GM12878 (cell line): ENCODE measurements at regions not wholly inside any gene's neighbourhood (a gene's known extent, or its start where the extent isn't known, plus 50 kb on each side); places are given as distances from the start of the nearest gene placed in this dataset.

Experiments used
- ATAC-seq: fragments of 200-7000 bp; cut with Tn5 transposase; 3 replicates; pipeline ENCODE4 v1.9.1; 2020; ENCODE audit warnings: mild to moderate bottlenecking, moderate library complexity
- BruUV-seq: library from RNA; stranded (reverse); fragments of 400-500 nt; replicated peaks from 2 replicates; lab custom pipeline; 2021; lab: Mats Ljungman, UMichigan
- CTCF ChIA-PET: fragments of 300-600 bp; sonication (Branson Sonifier 250); formaldehyde crosslinking; extraction: SDS; loops from one replicate; lab custom pipeline; 2021; ENCODE audit warnings: inconsistent platforms; lab: Yijun Ruan, JAX
- POLR2A ChIA-PET: fragments of 350-600 bp; formaldehyde crosslinking; extraction: SDS; loops from one replicate; lab custom pipeline; 2021; ENCODE audit warnings: inconsistent platforms; lab: Charles Lee
- RAD21 ChIA-PET: fragments of 300-600 bp; sonication (Branson Sonifier 250); formaldehyde crosslinking; loops from one replicate; lab custom pipeline; 2023; ENCODE audit warnings: antibody characterized with exemption; ENCODE audit not compliant: unreplicated experiment; lab: Charles Lee
- SMC1A ChIA-PET: fragments of 300-600 bp; sonication (Branson Sonifier 250); formaldehyde crosslinking; loops from one replicate; lab custom pipeline; 2023; ENCODE audit not compliant: unreplicated experiment, uncharacterized antibody; lab: Charles Lee
- DNase-seq: peaks from one replicate; pipeline ENCODE4 v3.0.0-alpha.2; 2011; ENCODE audit warnings: low read depth, low spot score
- FAIRE-seq: peaks from 3 replicates; lab custom pipeline; 2011; peaks lifted over from hg19 to GRCh38; lab: Jason Lieb, UNC
- H2AFZ ChIP-seq: 2 replicates; pipeline ENCODE4 v1.6.0; 2011; ENCODE audit warnings: low read depth, low read length, control low read depth; ENCODE audit not compliant: control insufficient read depth
- H3K27ac ChIP-seq: 2 replicates; pipeline ENCODE4 v1.5.1; 2011; ENCODE audit warnings: control low read depth; ENCODE audit not compliant: control insufficient read depth, insufficient read depth
- H3K27me3 ChIP-seq, 2 experiments: replicated peaks in 1 of 2; 2 replicates each; pipeline versions ENCODE4 v1.6.0 to v1.6.1; 2011; ENCODE audit warnings: low read length in 1 of 2; ENCODE audit not compliant: control insufficient read depth in 2 of 2, insufficient read depth in 2 of 2
- H3K36me3 ChIP-seq, 2 experiments: 2 replicates each; pipeline ENCODE4 v1.5.1; 2011; ENCODE audit warnings: low read length in 1 of 2; ENCODE audit not compliant: control insufficient read depth in 2 of 2, insufficient read depth in 2 of 2
- H3K4me1 ChIP-seq: 2 replicates; pipeline ENCODE4 v1.6.1; 2011; ENCODE audit warnings: mild to moderate bottlenecking, low read length, moderate library complexity, mixed read lengths; ENCODE audit not compliant: control insufficient read depth, insufficient read depth
- H3K4me2 ChIP-seq: 2 replicates; pipeline ENCODE4 v1.6.0; 2011; ENCODE audit warnings: control low read depth; ENCODE audit not compliant: control insufficient read depth, insufficient read depth
- H3K4me3 ChIP-seq: fragments of 200-600 bp; sonication (generic); 2 replicates; pipeline ENCODE4 v1.5.1; 2016
- H3K79me2 ChIP-seq: 2 replicates; pipeline ENCODE4 v1.6.0; 2011; ENCODE audit warnings: low read length; ENCODE audit not compliant: control insufficient read depth, insufficient read depth
- H3K9ac ChIP-seq: 2 replicates; pipeline ENCODE4 v1.8.0; 2011; ENCODE audit warnings: low read length, control low read depth, mixed read lengths; ENCODE audit not compliant: control insufficient read depth, insufficient read depth
- H3K9me3 ChIP-seq: replicated peaks from 3 replicates; pipeline ENCODE4 v1.5.1; 2011; ENCODE audit warnings: mild to moderate bottlenecking, low read length; ENCODE audit not compliant: control insufficient read depth, insufficient read depth
- H4K20me1 ChIP-seq: 2 replicates; pipeline ENCODE4 v1.6.0; 2011; ENCODE audit not compliant: control insufficient read depth, insufficient read depth
- CBFB ChIP-seq: IDR thresholded peaks from 2 replicates; pipeline ENCODE4 v1.6.1; 2016; ENCODE audit warnings: antibody characterized with exemption, low read depth
- EP300 ChIP-seq, 2 experiments: fragments of 150-350 bp in 1 of 2; IDR thresholded peaks; 2 replicates each; pipeline ENCODE4 v1.6.1; 2011 to 2012; ENCODE audit warnings: low read depth in 2 of 2, low read length in 2 of 2, borderline replicate concordance in 1 of 2, improper control_type of control experiment in 1 of 2, inconsistent platforms in 1 of 2; ENCODE audit not compliant: control insufficient read depth in 1 of 2
- PAX5 ChIP-seq: IDR thresholded peaks from 2 replicates; pipeline ENCODE4 v1.6.1; 2011; ENCODE audit warnings: low read depth, low read length, borderline replicate concordance
- RCOR1 ChIP-seq: conservative IDR thresholded peaks from 2 replicates; pipeline ENCODE4 v1.6.1; 2012; ENCODE audit warnings: low read depth, low read length, improper control_type of control experiment
- RELA ChIP-seq: fragments of 450-650 bp; IDR thresholded peaks from 2 replicates; pipeline ENCODE4 v1.8.0; 2014; ENCODE audit warnings: borderline replicate concordance; ENCODE audit not compliant: partially characterized antibody
- RELB ChIP-seq: fragments of 450-650 bp; IDR thresholded peaks from 2 replicates; pipeline ENCODE4 v1.6.1; 2017; ENCODE audit warnings: low read depth, mild to moderate bottlenecking, moderate library complexity
- SP1 ChIP-seq: IDR thresholded peaks from one replicate; pipeline ENCODE4 v1.6.1; 2011; ENCODE audit warnings: low read depth, low read length
- WGBS: methylation state at CpG from one replicate; pipeline ENCODE4 v1.1.6; 2016; ENCODE audit warnings: low lambda C conversion rate; ENCODE audit not compliant: insufficient replicate concordance, insufficient coverage; ENCODE audit errors: missing lambda C conversion rate; 5-methylcytosine and 5-hydroxymethylcytosine counted together
- in situ Hi-C: fragments of 300-500 bp; cut with MboI; formaldehyde crosslinking; loops from 9 replicates; pipeline ENCODE4 v1.14.3; 2018; ENCODE audit warnings: mixed read lengths
- intact Hi-C: fragments of 100-400 bp; cut with micrococcal nuclease; formaldehyde crosslinking; loops from one replicate; pipeline ENCODE4 v1.14.2; 2022; ENCODE audit not compliant: unreplicated experiment

GRCh38 chr16:5885521-5885920 is 787.9 kb upstream of the EEF2KMT start:
- FAIRE-seq = no peak

GRCh38 chr16:5884996-5885395 is 787.4 kb upstream of the EEF2KMT start:
- Histone ChIP-seq H3K4me2 (no peak overlapping the region), H3K79me2 (no peaks in the 10 kb centered on the region), H3K36me3 (no peaks in the 10 kb centered on the region)
- no peak for ATAC-seq
- FAIRE-seq = no peak
- POLR2A ChIA-PET = no interaction called here
- no peak for TF ChIP-seq SP1
- no peak for TF ChIP-seq RELA
- TF ChIP-seq RELB = no peak
- TF ChIP-seq EP300 (IDR thresholded peaks at IDR 0.05; ENCODE audit: borderline replicate concordance in 1 of 2, control insufficient read depth in 1 of 2, low read depth in 2 of 2, low read length in 2 of 2) = no peak
- TF ChIP-seq RCOR1 = no peak
- TF ChIP-seq, all 136 proteins: peak for 0
- in situ Hi-C loops (no loop called here), intact Hi-C loops (no loop called here)
- Histone ChIP-seq H3K27me3 (no peaks in the 10 kb centered on the region), H4K20me1 (no peaks in the 10 kb centered on the region), H2AFZ (no peak overlapping the region), H3K4me3 (no peak overlapping the region), H3K4me1 (no peaks in the 10 kb centered on the region), H3K9me3 (peaks cover 2% of the 10 kb centered on the region; the same call in 1 of the 3 replicates), H3K9ac (no peak overlapping the region), H3K27ac (no peak overlapping the region)
- WGBS = 4% methylated on average over 5 of the region's 5 CpGs
- no TSS peak for BruUV-seq
- ChIA-PET RAD21 (no interaction called here), CTCF (no interaction called here), SMC1A (no interaction called here)
- DNase-seq = no peak

More at GRCh38 chr16:5885521-5885920, 787.9 kb upstream of the EEF2KMT start:
- RAD21 ChIA-PET = no interaction called here
- ATAC-seq (no peak), DNase-seq (no peak)
- Histone ChIP-seq H3K4me2 (no peak overlapping the region), H3K27ac (no peak overlapping the region), H3K9me3 (peaks cover 2% of the 10 kb centered on the region; the same call in 1 of the 3 replicates), H4K20me1 (no peaks in the 10 kb centered on the region), H3K36me3 (no peaks in the 10 kb centered on the region), H3K4me1 (no peaks in the 10 kb centered on the region), H3K4me3 (no peak overlapping the region), H2AFZ (no peak overlapping the region), H3K9ac (no peak overlapping the region), H3K27me3 (no peaks in the 10 kb centered on the region), H3K79me2 (no peaks in the 10 kb centered on the region)
- CTCF ChIA-PET = no interaction called here
- POLR2A ChIA-PET = no interaction called here
- in situ Hi-C loops = no loop called here
- SMC1A ChIA-PET = no interaction called here
- TF ChIP-seq CBFB (no peak), PAX5 (no peak)
- no TSS peak for BruUV-seq
- 32% methylated on average over 6 of the region's 6 CpGs for WGBS
- intact Hi-C loops = no loop called here
